ENCODE measurements at regions not wholly inside any gene's neighbourhood (a gene's known extent, or its start where the extent isn't known, plus 50 kb on each side); places are given as distances from the start of the nearest gene placed in this dataset. TPM values are rescaled to one million over a fixed set of nuclear protein-coding genes. Genes with fewer than 3 reads are reported as not detected.
"Not testable (repeated sequence)": the region's sequence is repeated elsewhere in the genome, so short reads cannot be mapped to it uniquely, and the experiment has no call there.

GRCh38 chr4:189874591-189874990 is 66.1 kb upstream of the FRG1 start:
- H3K4me2 ChIP-seq (ENCODE audit: low read length, poor library complexity, severe bottlenecking) = no peak overlapping the region

GRCh38 chr4:189881190-189881589 is 59.5 kb upstream of the FRG1 start:
- H2AK5ac ChIP-seq (ENCODE audit: low read length, severe bottlenecking); DNase-seq; H3K14ac ChIP-seq (ENCODE audit: low read length in 2 of 2); H2AFZ ChIP-seq (ENCODE audit: low read depth, low read length); H3K27ac ChIP-seq (ENCODE audit: low read length, poor library complexity, severe bottlenecking); H3K23ac ChIP-seq (ENCODE audit: low read length in 2 of 2); H4K91ac ChIP-seq (ENCODE audit: low read length); H4K8ac ChIP-seq (ENCODE audit: low read length); H3K27me3 ChIP-seq (ENCODE audit: control insufficient read depth in 1 of 2, insufficient read depth in 1 of 2, low read length in 2 of 2); H3K4me1 ChIP-seq (ENCODE audit: control insufficient read depth, insufficient read depth, low read depth, low read length); H2BK15ac ChIP-seq (ENCODE audit: low read depth, poor library complexity, severe bottlenecking); H3K18ac ChIP-seq (ENCODE audit: low read depth in 1 of 2, low read length in 2 of 2); H3K9me3 ChIP-seq (ENCODE audit: control insufficient read depth, low read length); H2BK12ac ChIP-seq (ENCODE audit: low read length in 2 of 2); H2BK120ac ChIP-seq (ENCODE audit: low read depth, low read length); H3K9ac ChIP-seq (ENCODE audit: low read length); H3K79me1 ChIP-seq (replicated peaks; ENCODE audit: low read length, poor library complexity, severe bottlenecking); H3K4me3 ChIP-seq (ENCODE audit: insufficient read depth in 1 of 2, low read depth in 1 of 2, low read length in 2 of 2); H2BK5ac ChIP-seq (ENCODE audit: low read depth, low read length, poor library complexity, severe bottlenecking); H3K4ac ChIP-seq (ENCODE audit: low read depth in 1 of 2, low read length in 2 of 2); H3K4me2 ChIP-seq (ENCODE audit: low read length, poor library complexity, severe bottlenecking); H3K36me3 ChIP-seq (ENCODE audit: control insufficient read depth in 1 of 2, insufficient read depth in 2 of 2, low read depth in 1 of 2, low read length in 2 of 2): not testable (repeated sequence)
- WGBS = 92% methylated on average over 15 of the region's 15 CpGs

More at GRCh38 chr4:189874591-189874990, 66.1 kb upstream of the FRG1 start:
- Histone ChIP-seq H3K27me3 (ENCODE audit: control insufficient read depth in 1 of 2, insufficient read depth in 1 of 2, low read length in 2 of 2) (no peaks in the 10 kb centered on the region), H2AK5ac (ENCODE audit: low read length, severe bottlenecking) (no peak overlapping the region), H2AFZ (ENCODE audit: low read depth, low read length) (no peak overlapping the region), H4K8ac (ENCODE audit: low read length) (no peak overlapping the region), H4K91ac (ENCODE audit: low read length) (no peak overlapping the region), H2BK12ac (ENCODE audit: low read length in 2 of 2) (no peak overlapping the region), H3K4me1 (ENCODE audit: control insufficient read depth, insufficient read depth, low read depth, low read length) (no peaks in the 10 kb centered on the region), H3K14ac (ENCODE audit: low read length in 2 of 2) (no peak overlapping the region), H3K4ac (ENCODE audit: low read depth in 1 of 2, low read length in 2 of 2) (no peak overlapping the region), H3K4me3 (ENCODE audit: insufficient read depth in 1 of 2, low read depth in 1 of 2, low read length in 2 of 2) (no peak overlapping the region), H3K36me3 (ENCODE audit: control insufficient read depth in 1 of 2, insufficient read depth in 2 of 2, low read depth in 1 of 2, low read length in 2 of 2) (no peaks in the 10 kb centered on the region), H3K18ac (ENCODE audit: low read depth in 1 of 2, low read length in 2 of 2) (no peak overlapping the region), H3K9ac (ENCODE audit: low read length) (no peak overlapping the region), H2BK120ac (ENCODE audit: low read depth, low read length) (no peak overlapping the region), H3K9me3 (ENCODE audit: control insufficient read depth, low read length) (no peaks in the 10 kb centered on the region), H3K23ac (ENCODE audit: low read length in 2 of 2) (no peak overlapping the region), H2BK5ac (ENCODE audit: low read depth, low read length, poor library complexity, severe bottlenecking) (no peak overlapping the region), H3K79me1 (replicated peaks; ENCODE audit: low read length, poor library complexity, severe bottlenecking) (no peaks in the 10 kb centered on the region), H2BK15ac (ENCODE audit: low read depth, poor library complexity, severe bottlenecking) (no peak overlapping the region), H3K27ac (ENCODE audit: low read length, poor library complexity, severe bottlenecking) (no peak overlapping the region)
- 83% methylated on average over 2 of the region's 2 CpGs for WGBS
- DNase-seq = no peak

GRCh38 chr4:189888407-189888806 is 52.3 kb upstream of the FRG1 start:
- not testable (repeated sequence) for H2BK120ac ChIP-seq (ENCODE audit: low read depth, low read length); H2AK5ac ChIP-seq (ENCODE audit: low read length, severe bottlenecking); H2BK5ac ChIP-seq (ENCODE audit: low read depth, low read length, poor library complexity, severe bottlenecking); H3K36me3 ChIP-seq (ENCODE audit: control insufficient read depth in 1 of 2, insufficient read depth in 2 of 2, low read depth in 1 of 2, low read length in 2 of 2); H3K9ac ChIP-seq (ENCODE audit: low read length); H2BK12ac ChIP-seq (ENCODE audit: low read length in 2 of 2); H3K18ac ChIP-seq (ENCODE audit: low read depth in 1 of 2, low read length in 2 of 2); H2AFZ ChIP-seq (ENCODE audit: low read depth, low read length); H3K79me1 ChIP-seq (replicated peaks; ENCODE audit: low read length, poor library complexity, severe bottlenecking); H2BK15ac ChIP-seq (ENCODE audit: low read depth, poor library complexity, severe bottlenecking); H4K91ac ChIP-seq (ENCODE audit: low read length); H3K4me2 ChIP-seq (ENCODE audit: low read length, poor library complexity, severe bottlenecking); DNase-seq; H3K27ac ChIP-seq (ENCODE audit: low read length, poor library complexity, severe bottlenecking); H3K14ac ChIP-seq (ENCODE audit: low read length in 2 of 2); H3K4me1 ChIP-seq (ENCODE audit: control insufficient read depth, insufficient read depth, low read depth, low read length); H3K4me3 ChIP-seq (ENCODE audit: insufficient read depth in 1 of 2, low read depth in 1 of 2, low read length in 2 of 2); H3K27me3 ChIP-seq (ENCODE audit: control insufficient read depth in 1 of 2, insufficient read depth in 1 of 2, low read length in 2 of 2); H4K8ac ChIP-seq (ENCODE audit: low read length); H3K4ac ChIP-seq (ENCODE audit: low read depth in 1 of 2, low read length in 2 of 2); H3K23ac ChIP-seq (ENCODE audit: low read length in 2 of 2)
- WGBS = 59% methylated on average over 4 of the region's 4 CpGs
- H3K9me3 ChIP-seq (ENCODE audit: control insufficient read depth, low read length) = peaks cover 12% of the 10 kb centered on the region

Small RNA genes lying in the stretch of these regions (small RNA-seq; reads per million reads assigned to genes)
- gene RNU1-51P (ENCODE audit: low read depth) (not detected), gene RNU7-192P (ENCODE audit: low read depth) (not detected)
